HG02885 (cell line): ENCODE measurements at regions not wholly inside any gene's neighbourhood (a gene's known extent, or its start where the extent isn't known, plus 50 kb on each side); places are given as distances from the start of the nearest gene placed in this dataset.

Source experiments
- ATAC-seq: cut with Tn5 transposase; IDR thresholded peaks from one replicate; pipeline ENCODE4 v1.9.1; 2021; ENCODE audit warnings: mild to moderate bottlenecking; ENCODE audit not compliant: unreplicated experiment, poor library complexity

DNA sequence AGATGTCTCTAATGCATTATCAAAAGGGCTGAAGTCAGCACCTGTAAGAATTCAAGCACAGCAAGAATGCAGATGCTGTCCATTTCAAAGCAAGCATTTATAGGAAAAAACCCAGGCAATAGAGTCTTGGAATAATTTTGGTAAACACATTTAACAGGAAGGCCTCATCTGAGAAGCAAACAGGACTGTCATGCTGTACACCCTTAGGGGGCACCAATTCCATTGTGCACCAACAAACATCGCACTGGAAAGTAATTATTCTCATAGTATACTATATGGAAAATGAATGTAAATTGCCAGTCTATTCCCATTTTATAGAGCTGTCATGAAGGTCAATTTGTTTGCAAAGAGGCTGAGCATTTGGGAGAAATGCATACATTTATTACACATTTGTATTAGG lies 247.3 kb upstream of the SUCLG2 start:
- ATAC-seq = no peak

DNA sequence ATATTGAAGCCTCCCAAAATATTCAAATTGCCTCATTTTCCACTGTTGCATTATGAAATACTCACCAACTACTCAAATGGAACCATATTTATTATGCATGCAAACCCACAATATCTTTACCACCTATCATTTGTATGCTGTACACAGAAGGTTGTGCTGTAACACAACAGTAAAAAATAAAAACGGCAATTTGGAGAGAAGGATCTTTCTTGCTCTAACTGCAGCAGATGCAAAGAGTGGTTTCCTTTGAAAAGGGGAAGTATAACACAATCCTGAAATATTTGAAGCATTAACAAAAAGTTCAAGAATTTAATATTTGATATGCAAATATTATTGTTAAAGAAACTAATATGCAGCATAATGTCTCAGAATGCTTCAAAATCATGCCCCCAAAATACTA lies 244.5 kb upstream of the SUCLG2 start:
- no peak for ATAC-seq

DNA sequence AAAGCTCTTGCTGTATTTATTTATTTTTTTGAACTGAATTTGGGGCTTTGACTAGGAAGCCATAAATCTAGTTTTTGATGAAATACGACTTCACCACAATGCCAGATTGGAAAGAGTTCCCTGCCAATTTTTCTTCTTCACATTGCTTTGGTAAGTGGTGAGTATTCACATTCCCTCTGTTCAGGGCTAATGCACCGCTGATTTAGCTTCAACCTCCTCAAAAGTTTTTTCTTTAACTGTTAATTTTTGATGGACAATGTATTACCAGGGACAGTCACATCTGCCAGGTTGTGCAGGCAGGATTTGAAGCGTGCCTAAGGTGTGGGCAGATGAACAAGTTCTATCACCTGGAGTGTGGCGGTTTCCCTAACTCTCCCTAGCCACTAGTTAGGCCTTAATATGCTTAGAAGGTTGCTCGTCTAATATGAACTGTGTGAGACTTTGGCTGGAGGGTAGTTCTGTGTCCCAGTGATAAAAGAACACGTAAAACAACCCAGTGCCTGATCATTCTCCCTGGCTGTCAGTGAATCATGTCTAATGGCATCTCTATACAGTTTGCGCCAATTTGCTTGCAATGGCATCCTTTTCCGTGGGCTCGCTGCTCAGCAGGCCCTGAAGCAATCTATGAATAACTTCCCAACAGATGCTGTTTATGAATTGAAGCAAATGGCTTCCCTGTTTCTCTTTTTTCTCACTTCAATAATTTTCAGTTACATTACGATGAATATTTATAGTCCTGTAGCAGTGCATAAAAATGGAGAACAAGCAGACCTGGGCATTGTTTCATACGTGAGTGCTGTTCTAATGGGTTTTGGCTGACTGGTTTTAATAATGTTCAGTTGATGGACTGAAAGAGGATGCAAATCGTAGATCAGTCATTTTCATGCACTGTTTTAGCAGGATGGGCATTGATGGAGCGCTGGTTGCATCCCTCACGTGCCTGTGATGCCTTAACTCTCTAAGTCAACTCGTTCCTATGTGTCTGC lies 243.2 kb upstream of the SUCLG2 start:
- ATAC-seq = no peak

DNA sequence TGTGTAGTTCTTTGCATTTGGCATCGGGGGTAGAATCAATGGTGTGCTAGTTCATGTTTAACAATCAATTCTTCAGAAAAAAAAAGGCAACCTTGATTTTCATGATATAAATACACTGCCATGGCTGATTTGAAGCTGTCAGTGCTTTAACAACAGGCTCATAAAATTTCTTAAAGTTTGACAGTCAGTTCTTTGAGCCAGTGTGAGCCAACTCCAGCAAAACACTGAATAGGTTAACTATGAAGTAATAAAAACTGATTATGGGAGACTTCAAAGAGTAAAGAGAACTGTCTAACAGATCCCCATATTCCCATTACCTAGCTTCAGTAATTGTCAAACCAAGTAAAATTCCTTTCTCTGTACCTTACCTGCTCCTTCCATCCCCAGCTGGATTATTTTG lies 241.7 kb upstream of the SUCLG2 start:
- no peak for ATAC-seq

DNA sequence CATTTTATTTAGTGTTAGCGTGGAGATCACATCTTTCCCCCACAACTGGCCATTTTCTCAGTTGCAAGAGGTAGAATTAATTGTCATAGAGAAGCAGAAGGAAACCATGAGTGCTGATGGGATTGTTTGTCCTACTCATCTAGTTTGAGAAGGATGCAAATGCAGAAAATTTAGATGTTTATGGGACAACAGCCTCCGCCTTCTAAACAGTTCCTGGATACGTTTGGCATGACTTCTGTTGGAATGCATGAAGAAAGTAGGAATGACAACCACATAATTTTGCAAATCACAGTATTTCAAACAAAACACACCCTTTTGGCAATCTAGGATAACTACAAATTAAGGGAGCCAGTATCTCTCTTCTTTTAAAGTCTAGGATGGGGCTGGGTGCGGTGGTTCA lies 240.1 kb upstream of the SUCLG2 start:
- no peak for ATAC-seq

DNA sequence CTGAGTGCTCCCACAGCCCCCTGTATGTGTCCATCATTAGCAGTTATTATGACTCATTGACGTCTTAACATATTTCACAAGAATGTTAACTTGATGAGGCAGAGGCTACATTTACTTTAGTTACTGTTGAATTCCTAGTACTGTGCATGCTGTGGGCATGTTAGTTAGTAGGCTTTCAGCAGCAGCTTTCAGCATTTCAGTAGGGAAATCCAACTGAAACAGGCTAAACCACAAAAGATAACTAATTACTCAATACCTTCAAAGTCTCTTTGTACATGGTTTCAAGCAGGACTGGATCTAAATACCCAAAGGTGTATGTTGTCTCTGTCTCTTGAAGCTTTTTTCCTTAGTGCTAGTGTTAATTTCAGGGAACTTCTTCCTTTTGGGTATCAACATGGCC lies 229.9 kb upstream of the SUCLG2 start:
- no peak for ATAC-seq

DNA sequence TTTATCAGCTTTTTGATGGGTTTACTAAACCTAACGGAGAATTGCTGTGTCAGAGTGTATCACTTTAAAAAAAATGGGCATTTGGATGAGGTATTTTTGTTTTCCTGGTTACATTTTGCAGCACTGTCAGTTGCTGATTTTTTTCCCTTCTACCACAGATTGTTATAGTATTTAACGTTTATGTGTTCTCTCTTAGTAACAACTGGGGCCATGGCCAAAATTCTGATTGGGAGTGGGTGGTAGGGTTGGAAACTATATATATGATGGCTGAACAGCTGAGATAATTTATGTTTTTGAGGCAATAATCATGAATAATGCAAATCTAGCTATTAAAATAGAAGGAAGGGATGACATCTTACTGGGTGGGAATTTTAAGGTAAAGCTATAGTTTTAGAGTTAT lies 229.4 kb upstream of the SUCLG2 start:
- no peak for ATAC-seq

DNA sequence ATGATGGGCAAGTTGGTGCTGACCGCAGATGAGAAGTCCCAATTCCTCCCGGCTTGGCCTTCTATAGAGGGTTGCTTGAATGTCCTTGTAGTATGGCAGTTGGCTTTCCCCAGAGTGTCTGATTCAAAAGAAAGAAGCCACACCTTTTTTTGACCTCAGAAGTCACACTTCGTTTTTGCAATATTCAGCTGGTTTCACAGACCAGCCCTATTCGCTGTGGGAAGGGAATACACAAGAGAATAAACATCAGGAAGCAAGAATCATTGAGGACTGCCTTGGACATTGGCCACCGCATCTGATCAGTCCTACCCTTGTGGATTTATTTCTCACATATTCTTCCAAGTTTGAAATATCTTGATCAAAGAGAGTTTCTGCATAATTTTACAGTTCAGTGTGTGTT lies 228.6 kb upstream of the SUCLG2 start:
- no peak for ATAC-seq

DNA sequence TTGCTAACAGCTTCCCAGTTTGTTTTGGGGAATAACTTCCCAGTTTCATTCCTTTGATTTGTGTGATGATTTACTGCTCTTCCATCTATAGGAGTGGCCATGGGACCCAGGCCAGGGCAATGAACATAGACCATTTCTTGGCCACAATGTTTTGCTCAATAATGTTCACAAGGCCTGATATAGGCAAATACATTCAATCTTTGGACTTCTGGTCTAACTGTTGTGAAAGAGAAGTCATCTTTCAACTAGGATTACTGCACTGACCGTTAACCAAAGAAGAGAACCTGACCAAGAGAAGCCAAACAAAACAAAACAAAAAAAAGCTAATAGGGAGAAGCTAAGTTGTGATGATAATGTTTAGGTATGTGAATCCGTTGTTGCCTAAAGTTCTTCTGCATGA lies 221.8 kb upstream of the SUCLG2 start:
- no peak for ATAC-seq

DNA sequence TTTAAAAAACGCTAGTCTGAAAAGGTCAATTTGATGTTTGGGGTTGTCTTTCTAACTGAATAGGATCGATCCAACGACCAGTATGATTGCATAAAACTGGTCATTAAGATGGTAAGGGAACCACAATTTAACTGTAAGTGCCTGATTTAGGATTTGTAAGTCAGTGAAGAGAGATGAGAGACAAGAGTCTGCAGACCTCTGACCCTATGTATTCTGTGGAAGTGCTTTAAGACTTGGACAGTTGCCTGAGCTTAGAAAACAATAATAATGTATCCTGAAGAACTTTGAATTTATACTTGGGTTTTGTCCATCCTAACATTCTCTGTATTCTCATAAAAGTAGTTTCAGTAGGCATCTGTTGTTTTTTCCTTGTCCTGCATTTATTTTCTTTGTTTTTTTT lies 221.4 kb upstream of the SUCLG2 start:
- ATAC-seq = no peak

DNA sequence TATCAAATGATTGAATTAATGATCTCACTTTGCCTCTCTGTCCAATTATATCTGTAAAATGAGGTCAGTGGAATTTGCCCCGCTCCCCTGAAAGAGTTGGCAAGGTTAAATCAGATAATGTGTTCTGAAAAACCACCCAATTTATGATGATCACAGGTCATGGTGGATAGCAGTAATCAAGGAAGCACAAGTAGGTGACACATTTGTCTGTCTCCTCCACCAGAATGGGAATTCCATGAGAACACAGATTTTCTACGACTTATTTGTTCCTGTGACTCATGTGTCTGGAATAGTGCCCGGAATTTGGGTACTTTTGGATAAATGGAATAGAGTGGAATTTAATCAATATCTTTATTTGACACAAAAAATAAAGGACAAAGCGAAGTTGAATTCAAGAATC lies 220.9 kb upstream of the SUCLG2 start:
- no peak for ATAC-seq

DNA sequence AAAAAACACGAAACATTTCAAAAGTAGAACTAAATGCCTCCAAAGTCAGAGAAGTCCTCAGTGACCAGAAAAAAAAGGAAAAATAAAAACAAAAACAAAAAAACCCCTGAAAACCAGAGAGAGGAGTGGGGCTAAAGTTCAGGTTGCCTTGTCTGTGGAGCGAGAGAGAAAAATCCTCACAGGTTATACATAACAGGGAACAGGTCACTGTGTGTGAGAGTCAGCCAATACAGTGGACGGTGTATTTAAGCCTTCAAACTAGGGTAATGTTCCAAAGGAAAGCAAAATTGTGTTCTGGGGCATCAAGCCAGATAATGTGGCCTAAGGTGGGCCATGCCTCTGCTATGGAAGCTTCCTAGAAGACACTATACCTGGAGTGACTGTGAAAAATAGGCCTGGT lies 216.1 kb upstream of the SUCLG2 start:
- no peak for ATAC-seq

DNA sequence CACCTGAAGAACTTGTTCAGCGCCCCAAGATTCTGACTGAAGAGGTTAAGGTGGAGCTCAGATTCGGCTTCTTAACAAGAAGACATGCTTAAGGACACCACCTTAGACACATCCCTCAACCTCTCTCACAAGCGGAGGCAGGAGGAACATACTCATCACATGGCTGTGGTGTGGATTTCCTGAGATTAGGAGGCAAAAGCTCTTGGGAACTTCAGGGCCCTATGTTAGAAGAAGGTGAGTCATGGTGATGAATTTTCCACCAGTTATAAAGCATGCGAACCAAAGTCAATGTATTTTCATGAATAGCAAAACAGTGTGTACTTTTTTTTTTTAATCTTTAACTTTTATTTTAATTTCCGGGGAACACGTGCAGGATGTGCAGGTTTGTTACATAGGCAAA lies 212.2 kb upstream of the SUCLG2 start:
- no peak for ATAC-seq

DNA sequence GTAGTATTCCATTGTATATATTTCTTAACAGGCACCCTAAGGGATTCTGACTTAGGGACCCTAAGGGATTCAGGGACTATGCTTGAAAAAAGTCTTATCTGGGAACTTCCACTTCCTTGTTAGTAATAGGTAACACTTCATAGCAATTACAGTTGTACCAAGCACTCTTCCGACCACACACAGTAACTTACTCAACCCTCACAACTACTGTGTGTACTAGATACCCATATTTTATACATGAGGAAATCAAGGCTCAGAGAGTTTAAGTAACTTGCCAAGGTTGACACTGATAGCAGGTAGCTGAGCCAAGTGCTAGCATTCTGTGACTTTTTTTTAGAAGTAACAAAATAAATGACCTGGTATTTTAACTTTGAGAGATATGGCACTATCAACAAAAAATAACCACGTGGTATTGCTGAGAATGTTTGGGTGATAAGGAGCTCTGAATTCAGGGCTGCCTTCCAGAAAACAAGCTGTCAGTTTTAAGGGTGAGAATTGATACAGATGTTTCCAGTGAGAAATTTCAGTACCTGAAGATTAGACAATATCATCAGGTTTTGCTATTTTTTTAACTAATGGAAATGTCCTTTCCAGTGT lies 210.3 kb upstream of the SUCLG2 start:
- ATAC-seq = no peak

DNA sequence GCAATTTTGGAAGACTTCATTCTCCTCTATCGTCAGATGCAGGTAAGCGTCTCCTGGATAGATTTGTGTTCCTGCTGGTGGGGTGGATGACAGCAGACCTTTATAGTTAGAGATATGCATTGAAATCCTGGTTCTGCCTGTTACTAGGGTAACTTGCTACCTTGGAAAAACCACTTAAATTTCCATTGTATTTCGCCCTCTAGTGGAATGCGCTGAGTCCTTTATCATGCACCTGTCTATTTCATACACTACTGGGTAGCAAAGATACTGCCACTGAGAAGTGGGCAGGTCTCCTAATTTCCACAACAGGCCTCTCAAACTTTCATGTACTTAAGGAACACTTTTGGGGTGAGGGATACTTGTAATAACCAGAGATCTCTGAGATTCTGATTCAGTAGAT lies 209.5 kb upstream of the SUCLG2 start:
- ATAC-seq = no peak

DNA sequence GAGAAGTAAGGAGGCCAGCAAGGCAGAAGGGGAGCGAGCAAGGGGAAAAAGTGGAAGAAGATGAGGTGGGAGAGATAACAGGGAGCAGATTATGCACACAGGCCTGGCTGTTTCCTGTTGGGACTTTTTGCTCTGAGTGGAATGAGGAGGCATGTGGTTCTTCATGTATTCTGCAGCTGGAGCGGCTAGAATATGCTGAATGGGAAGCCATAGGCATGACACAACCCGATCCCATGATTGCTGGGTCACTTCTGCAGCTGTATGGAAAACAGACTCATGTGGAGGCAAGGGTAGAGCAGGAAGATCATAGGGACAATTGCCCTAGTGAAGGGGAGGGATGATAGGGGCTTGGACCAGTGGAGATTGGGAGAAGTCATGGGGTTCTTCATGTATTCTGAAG lies 206.0 kb upstream of the SUCLG2 start:
- no peak for ATAC-seq

DNA sequence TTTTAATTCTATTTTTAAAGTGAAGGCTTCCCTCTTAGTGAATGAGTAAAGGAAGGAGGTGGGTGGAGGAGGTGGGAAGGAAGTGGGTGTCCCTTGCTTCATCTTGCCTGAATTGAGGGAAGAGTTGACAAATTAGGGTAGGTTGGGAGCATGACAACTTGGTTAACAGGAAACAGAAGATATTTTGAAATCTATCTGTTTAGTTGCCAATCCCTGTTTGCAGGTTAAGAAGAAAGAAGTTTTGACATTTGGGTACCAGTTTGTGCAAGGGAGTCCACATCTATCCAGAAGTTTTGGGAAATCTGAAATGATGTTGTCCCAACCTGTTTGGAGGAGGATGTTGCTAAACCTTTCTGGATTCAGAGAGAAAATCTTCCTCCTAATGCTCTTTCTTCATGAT lies 204.1 kb upstream of the SUCLG2 start:
- no peak for ATAC-seq

DNA sequence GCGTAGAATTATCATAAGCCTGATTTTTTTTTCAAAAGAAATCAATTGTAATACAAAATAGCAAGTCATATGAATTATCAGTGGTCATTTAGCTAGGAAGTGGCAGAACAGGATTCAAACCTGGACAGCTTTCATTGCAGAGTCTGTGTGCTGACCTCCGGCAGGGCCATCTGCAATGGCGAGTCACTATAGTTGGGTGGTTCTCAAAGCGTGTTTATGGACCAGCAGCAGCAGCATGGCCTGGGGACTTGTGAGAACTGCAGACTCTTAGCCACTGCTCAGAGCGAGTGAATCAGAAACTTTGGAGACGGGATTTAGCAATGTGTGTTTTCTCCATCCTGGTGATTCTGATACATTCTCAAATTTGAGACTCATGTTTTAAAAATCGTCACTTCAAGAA lies 202.3 kb upstream of the SUCLG2 start:
- ATAC-seq = no peak

DNA sequence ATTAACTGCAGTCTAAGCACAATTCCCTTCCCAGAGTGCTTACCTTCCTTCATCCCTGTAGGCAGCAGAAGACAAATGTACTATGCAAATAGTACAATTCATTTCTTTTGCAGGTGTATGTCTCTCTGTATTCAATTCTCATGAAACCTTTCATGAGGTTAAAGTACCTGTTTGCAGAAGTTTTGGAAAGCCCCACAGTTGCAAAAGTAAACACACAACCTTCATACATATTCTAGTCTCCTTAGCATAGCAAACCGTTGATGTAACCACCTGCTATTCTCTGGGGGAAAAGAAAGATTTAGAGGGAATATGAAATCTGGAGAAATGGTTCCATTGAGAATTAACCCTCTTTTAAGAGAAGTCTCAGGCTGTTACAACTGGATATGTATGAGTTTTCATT lies 200.3 kb upstream of the SUCLG2 start:
- ATAC-seq = no peak

DNA sequence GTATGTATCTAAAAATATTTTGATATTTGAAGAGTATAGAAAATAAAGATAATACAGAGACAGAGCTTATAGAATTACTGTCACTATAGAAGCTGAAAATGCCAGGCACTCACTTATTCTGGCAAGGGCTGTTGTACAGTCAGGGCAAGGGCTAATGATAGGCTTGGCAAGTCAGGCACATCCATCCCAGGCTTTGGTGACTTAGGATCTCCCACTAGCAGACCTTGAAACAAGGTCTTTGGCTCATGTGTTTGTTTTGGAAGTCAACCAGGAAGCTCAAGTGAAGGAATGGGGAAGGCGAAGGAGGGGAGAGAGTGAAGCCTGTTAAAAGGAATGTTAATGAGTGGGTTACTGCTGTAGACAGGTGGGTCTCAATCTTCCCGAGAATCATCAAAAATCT lies 199.1 kb upstream of the SUCLG2 start:
- no peak for ATAC-seq

DNA sequence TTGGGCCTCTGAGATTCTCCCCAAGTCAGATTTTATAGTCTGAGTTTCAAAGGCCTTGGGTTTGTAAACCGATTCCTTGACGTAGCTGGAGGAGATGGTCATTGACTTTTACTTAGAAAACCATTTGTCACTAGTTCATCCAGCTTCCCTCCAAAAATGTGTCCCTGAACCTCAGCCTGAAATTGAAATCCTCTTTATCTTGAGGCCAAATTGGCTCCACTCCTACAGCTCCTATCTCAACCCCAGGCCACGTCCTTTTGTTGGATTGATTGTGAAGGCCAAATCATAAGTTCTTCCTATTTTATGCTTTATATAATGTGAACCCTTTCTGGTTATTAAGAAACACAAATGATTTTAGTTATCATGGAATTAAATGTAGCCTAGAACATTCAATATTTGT lies 193.9 kb upstream of the SUCLG2 start:
- no peak for ATAC-seq

DNA sequence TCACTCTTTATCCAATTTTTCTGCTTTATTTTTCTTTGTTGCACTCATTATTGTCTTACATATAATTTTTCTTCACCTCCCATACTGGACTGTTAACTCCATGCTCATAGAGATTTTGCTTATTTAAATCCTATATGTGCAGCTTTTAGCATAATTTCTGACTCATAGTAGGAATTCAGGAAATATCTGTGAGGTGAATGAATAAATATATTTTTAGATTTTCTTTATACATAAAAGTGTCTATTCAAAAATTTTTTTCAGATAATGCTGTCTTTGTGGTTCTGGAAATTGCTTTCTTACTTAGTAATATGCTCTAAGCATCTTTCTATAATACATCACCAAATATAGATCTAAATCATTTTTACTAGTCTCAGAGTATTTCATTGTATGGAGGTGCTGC lies 191.8 kb upstream of the SUCLG2 start:
- no peak for ATAC-seq
